Trophoblast cell (in vitro differentiated cells and primary cell): ENCODE measurements at regions not wholly inside any gene's neighbourhood (a gene's known extent, or its start where the extent isn't known, plus 50 kb on each side); places are given as distances from the start of the nearest gene placed in this dataset.
"Not testable (repeated sequence)": the region's sequence is repeated elsewhere in the genome, so short reads cannot be mapped to it uniquely, and the experiment has no call there.

Source experiments
- DNase-seq, 2 donors: peaks; one replicate each; pipeline ENCODE4 v3.0.0-alpha.2; 2016
- H2AFZ ChIP-seq: 2 replicates; pipeline ENCODE4 v1.6.1; 2013; ENCODE audit warnings: low read length, moderate library complexity, mild to moderate bottlenecking; ENCODE audit not compliant: insufficient read depth, poor library complexity
- H2AK5ac ChIP-seq: 2 replicates; pipeline ENCODE4 v1.6.1; 2013; ENCODE audit warnings: mild to moderate bottlenecking, low read length
- H2BK120ac ChIP-seq: 2 replicates; pipeline ENCODE4 v1.6.1; 2013; ENCODE audit warnings: low read length, mild to moderate bottlenecking, moderate library complexity; ENCODE audit not compliant: insufficient read depth, poor library complexity
- H2BK12ac ChIP-seq: 2 replicates; pipeline ENCODE4 v1.6.1; 2013; ENCODE audit warnings: mild to moderate bottlenecking, low read length, moderate library complexity
- H2BK5ac ChIP-seq: 2 replicates; pipeline ENCODE4 v1.6.1; 2013; ENCODE audit warnings: low read length, low read depth, moderate library complexity, mild to moderate bottlenecking; ENCODE audit not compliant: poor library complexity
- H3K14ac ChIP-seq: 2 replicates; pipeline ENCODE4 v1.6.1; 2013; ENCODE audit warnings: mild to moderate bottlenecking, low read length
- H3K18ac ChIP-seq: 2 replicates; pipeline ENCODE4 v1.6.1; 2013; ENCODE audit warnings: mild to moderate bottlenecking, low read length
- H3K23ac ChIP-seq: 2 replicates; pipeline ENCODE4 v1.6.1; 2013; ENCODE audit warnings: low read length
- H3K27ac ChIP-seq: 2 replicates; pipeline ENCODE4 v1.5.1; 2013; ENCODE audit warnings: low read depth, mild to moderate bottlenecking, inconsistent platforms, low read length, moderate library complexity
- H3K27me3 ChIP-seq: 2 replicates; pipeline ENCODE4 v1.6.1; 2013; ENCODE audit warnings: inconsistent platforms, mild to moderate bottlenecking, low read length, moderate library complexity; ENCODE audit not compliant: insufficient read depth
- H3K36me3 ChIP-seq, 2 experiments: 1 replicate in 1 of 2; 2 replicates in 1 of 2; pipeline ENCODE4 v1.6.1; 2013; ENCODE audit warnings: low read length in 2 of 2, mild to moderate bottlenecking in 2 of 2, moderate library complexity in 1 of 2; ENCODE audit not compliant: insufficient read depth in 2 of 2, control insufficient read depth in 1 of 2
- H3K4ac ChIP-seq: 2 replicates; pipeline ENCODE4 v1.6.1; 2013; ENCODE audit warnings: low read depth, mild to moderate bottlenecking, low read length, moderate library complexity
- H3K4me1 ChIP-seq, 2 experiments: 1 replicate in 1 of 2; 2 replicates in 1 of 2; pipeline ENCODE4 v1.6.1; 2013; ENCODE audit warnings: low read length in 2 of 2, mild to moderate bottlenecking in 2 of 2, moderate library complexity in 1 of 2; ENCODE audit not compliant: insufficient read depth in 2 of 2, control insufficient read depth in 1 of 2
- H3K4me2 ChIP-seq: 2 replicates; pipeline ENCODE4 v1.6.1; 2013; ENCODE audit warnings: inconsistent platforms, mild to moderate bottlenecking, low read length, moderate library complexity
- H3K4me3 ChIP-seq: 2 replicates; pipeline ENCODE4 v1.5.1; 2013; ENCODE audit warnings: mild to moderate bottlenecking, low read depth, low read length, inconsistent platforms
- H3K79me1 ChIP-seq: one replicate; pipeline ENCODE4 v1.6.1; 2013; ENCODE audit warnings: low read length
- H3K79me2 ChIP-seq: 2 replicates; pipeline ENCODE4 v1.6.1; 2013; ENCODE audit warnings: low read length, mild to moderate bottlenecking; ENCODE audit not compliant: control insufficient read depth, insufficient read depth, poor library complexity
- H3K9ac ChIP-seq: 2 replicates; pipeline ENCODE4 v1.6.1; 2013; ENCODE audit warnings: mild to moderate bottlenecking, low read length
- H3K9me3 ChIP-seq: 2 replicates; pipeline ENCODE4 v1.6.1; 2013; ENCODE audit warnings: low read depth, mild to moderate bottlenecking, control low read depth, inconsistent platforms, low read length; ENCODE audit not compliant: insufficient read depth
- H4K12ac ChIP-seq: 2 replicates; pipeline ENCODE4 v1.6.1; 2013; ENCODE audit warnings: low read depth, mild to moderate bottlenecking, low read length, moderate library complexity
- H4K8ac ChIP-seq: 2 replicates; pipeline ENCODE4 v1.6.1; 2013; ENCODE audit warnings: low read depth, mild to moderate bottlenecking, low read length, moderate library complexity
- H4K91ac ChIP-seq: one replicate; pipeline ENCODE4 v1.6.1; 2013; ENCODE audit warnings: low read depth, mild to moderate bottlenecking, low read length, moderate library complexity
- WGBS: extraction: QIAGEN DNeasy Blood & Tissue Kit; methylation state at CpG from one replicate; pipeline ENCODE4 v1.1.7; 2013; ENCODE audit warnings: missing lambda C conversion rate; ENCODE audit not compliant: insufficient read length, insufficient coverage; ENCODE audit errors: extremely low coverage; 5-methylcytosine and 5-hydroxymethylcytosine counted together

GRCh38 chr2:180873219-180873618, 107.2 kb upstream of the UBE2E3 start:
- no peak overlapping the region for H3K9ac ChIP-seq
- H4K12ac ChIP-seq: no peak overlapping the region
- no peaks in the 10 kb centered on the region for H3K27me3 ChIP-seq
- H3K79me2 ChIP-seq: no peaks in the 10 kb centered on the region
- no peaks in the 10 kb centered on the region for H3K36me3 ChIP-seq
- H2AK5ac ChIP-seq: no peak overlapping the region
- H3K18ac ChIP-seq: no peak overlapping the region
- H3K27ac ChIP-seq: no peak overlapping the region
- H4K8ac ChIP-seq: no peak overlapping the region
- no peak overlapping the region for H3K4me2 ChIP-seq
- no peak overlapping the region for H2BK120ac ChIP-seq
- WGBS: no CpG with 5 or more reads among the region's 30 CpGs
- H3K14ac ChIP-seq: no peak overlapping the region
- H2BK5ac ChIP-seq: no peak overlapping the region
- H2AFZ ChIP-seq: no peak overlapping the region
- H3K79me1 ChIP-seq: no peaks in the 10 kb centered on the region
- DNase-seq: peak; percentile 0 to 1
- H3K4me1 ChIP-seq: no peaks in the 10 kb centered on the region
- no peak overlapping the region for H3K4ac ChIP-seq
- no peak overlapping the region for H3K23ac ChIP-seq
- H2BK12ac ChIP-seq: no peak overlapping the region
- no peaks in the 10 kb centered on the region for H3K9me3 ChIP-seq
- H4K91ac ChIP-seq: no peak overlapping the region
- H3K4me3 ChIP-seq: no peak overlapping the region

GRCh38 chr2:180872781-180873180, 107.6 kb upstream of the UBE2E3 start:
- H3K14ac ChIP-seq, H3K79me2 ChIP-seq, H2BK120ac ChIP-seq, H3K9me3 ChIP-seq, DNase-seq, H2BK12ac ChIP-seq, H2AK5ac ChIP-seq, H3K23ac ChIP-seq, H3K4me1 ChIP-seq, H4K91ac ChIP-seq, H3K9ac ChIP-seq, H2BK5ac ChIP-seq, H3K36me3 ChIP-seq, H3K27ac ChIP-seq, H3K4me2 ChIP-seq, H2AFZ ChIP-seq, H3K4ac ChIP-seq, H3K18ac ChIP-seq, H3K4me3 ChIP-seq, H3K79me1 ChIP-seq, H4K8ac ChIP-seq, H3K27me3 ChIP-seq, H4K12ac ChIP-seq: not testable (repeated sequence)
- WGBS: no CpG with 5 or more reads among the region's 8 CpGs

GRCh38 chr2:180872255-180872654, 108.2 kb upstream of the UBE2E3 start:
- no peaks in the 10 kb centered on the region for H3K36me3 ChIP-seq
- H3K79me2 ChIP-seq: no peaks in the 10 kb centered on the region
- no peak overlapping the region for H3K18ac ChIP-seq
- H3K9me3 ChIP-seq: no peaks in the 10 kb centered on the region
- H3K27ac ChIP-seq: no peak overlapping the region
- H2AFZ ChIP-seq: no peak overlapping the region
- H3K23ac ChIP-seq: no peak overlapping the region
- H3K14ac ChIP-seq: no peak overlapping the region
- H3K79me1 ChIP-seq: no peaks in the 10 kb centered on the region
- H2AK5ac ChIP-seq: no peak overlapping the region
- no peak overlapping the region for H2BK12ac ChIP-seq
- no peak overlapping the region for H2BK120ac ChIP-seq
- H2BK5ac ChIP-seq: no peak overlapping the region
- H3K9ac ChIP-seq: no peak overlapping the region
- no peaks in the 10 kb centered on the region for H3K27me3 ChIP-seq
- no peak overlapping the region for H3K4ac ChIP-seq
- no peak for DNase-seq
- no CpG with 5 or more reads among the region's 1 CpG for WGBS
- H3K4me2 ChIP-seq: no peak overlapping the region
- H4K12ac ChIP-seq: no peak overlapping the region
- no peak overlapping the region for H3K4me3 ChIP-seq
- H4K8ac ChIP-seq: no peak overlapping the region
- H3K4me1 ChIP-seq: no peaks in the 10 kb centered on the region
- H4K91ac ChIP-seq: no peak overlapping the region

- Histone ChIP-seq H3K79me2 (no peaks in the 10 kb centered on the region), H4K12ac (no peak overlapping the region), H3K9me3 (no peaks in the 10 kb centered on the region), H4K91ac (no peak overlapping the region), H3K23ac (no peak overlapping the region), H3K4me3 (no peak overlapping the region), H3K27ac (no peak overlapping the region), H3K18ac (no peak overlapping the region), H4K8ac (no peak overlapping the region), H3K36me3 (no peaks in the 10 kb centered on the region), H3K14ac (no peak overlapping the region), H3K4me1 (no peaks in the 10 kb centered on the region), H2AK5ac (no peak overlapping the region), H2BK5ac (no peak overlapping the region), H2BK12ac (no peak overlapping the region), H3K79me1 (no peaks in the 10 kb centered on the region), H3K4me2 (no peak overlapping the region), H2AFZ (no peak overlapping the region), H2BK120ac (no peak overlapping the region), H3K9ac (no peak overlapping the region), H3K27me3 (no peaks in the 10 kb centered on the region), H3K4ac (no peak overlapping the region)
- no peak for DNase-seq
- no CpG with 5 or more reads among the region's 4 CpGs for WGBS
Observed at GRCh38 chr2:180871649-180872048, 108.8 kb upstream of the UBE2E3 start.
